ENCODE measurements at regions not wholly inside any gene's neighbourhood (a gene's known extent, or its start where the extent isn't known, plus 50 kb on each side); places are given as distances from the start of the nearest gene placed in this dataset.

DNA sequence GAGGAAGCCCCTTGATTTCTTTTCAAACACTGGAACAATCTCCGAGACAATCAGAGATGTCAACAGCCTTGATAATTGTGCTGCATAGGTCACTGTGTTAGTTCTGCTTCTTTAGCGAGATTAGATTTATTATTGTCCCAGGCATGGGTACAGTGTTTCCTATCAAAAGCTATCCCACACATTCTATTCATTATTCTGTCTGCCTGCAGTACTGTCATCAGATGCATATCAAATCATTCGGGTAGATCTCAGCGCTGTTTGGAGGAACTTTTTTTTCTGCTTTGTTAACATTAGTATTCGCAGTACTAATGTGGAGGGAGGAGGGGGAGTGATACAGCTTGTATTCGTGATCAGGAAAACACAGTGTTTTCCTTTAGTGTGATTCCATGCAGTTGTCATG, 208.0 kb downstream of the C11orf91 start:
- no peak overlapping the region for H3K9ac ChIP-seq
- no peaks in the 10 kb centered on the region for H3K4me1 ChIP-seq (ENCODE audit: low read depth, poor library complexity, severe bottlenecking)

DNA sequence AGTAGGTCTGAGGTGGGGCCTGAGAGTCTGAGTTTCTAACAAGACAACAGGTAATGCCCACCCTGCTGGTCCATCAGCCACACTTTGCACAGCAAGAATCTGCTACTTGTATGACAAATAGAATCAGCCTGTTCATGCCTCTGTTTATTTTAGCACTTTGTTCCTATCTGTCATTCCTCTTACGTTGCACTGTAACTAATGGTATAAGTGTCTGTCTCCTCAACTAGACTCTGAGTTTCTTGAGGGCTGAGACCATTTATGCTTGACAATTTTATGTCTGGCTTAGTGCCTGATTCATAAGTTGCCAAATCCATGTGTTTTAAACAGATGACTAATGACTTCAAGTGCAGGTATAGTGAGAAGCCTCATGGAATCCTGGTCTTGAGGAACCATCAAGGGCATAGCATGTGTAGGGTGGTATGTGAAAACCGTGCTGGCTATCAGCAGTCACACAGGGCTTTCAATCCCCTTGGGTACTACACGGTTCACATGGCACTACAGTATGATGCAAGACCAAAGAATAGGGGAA, 209.7 kb downstream of the C11orf91 start:
- Histone ChIP-seq H3K79me2 (ENCODE audit: insufficient read depth, low read depth) (no peaks in the 10 kb centered on the region), H3K4me3 (IDR thresholded peaks at IDR 0.05; ENCODE audit: insufficient read depth, low read depth, low read length) (no peak overlapping the region), H4K20me1 (ENCODE audit: insufficient read depth) (no peaks in the 10 kb centered on the region), H3K27ac (no peak overlapping the region), H3K9ac (no peak overlapping the region), H3K4me2 (no peak overlapping the region), H3K27me3 (ENCODE audit: insufficient read depth, low read depth) (no peaks in the 10 kb centered on the region), H3K4me1 (ENCODE audit: low read depth, poor library complexity, severe bottlenecking) (no peaks in the 10 kb centered on the region), H3K36me3 (ENCODE audit: insufficient read depth) (no peaks in the 10 kb centered on the region), H2AFZ (ENCODE audit: low read depth) (no peak overlapping the region)
- TF ChIP-seq, protein P1, sequence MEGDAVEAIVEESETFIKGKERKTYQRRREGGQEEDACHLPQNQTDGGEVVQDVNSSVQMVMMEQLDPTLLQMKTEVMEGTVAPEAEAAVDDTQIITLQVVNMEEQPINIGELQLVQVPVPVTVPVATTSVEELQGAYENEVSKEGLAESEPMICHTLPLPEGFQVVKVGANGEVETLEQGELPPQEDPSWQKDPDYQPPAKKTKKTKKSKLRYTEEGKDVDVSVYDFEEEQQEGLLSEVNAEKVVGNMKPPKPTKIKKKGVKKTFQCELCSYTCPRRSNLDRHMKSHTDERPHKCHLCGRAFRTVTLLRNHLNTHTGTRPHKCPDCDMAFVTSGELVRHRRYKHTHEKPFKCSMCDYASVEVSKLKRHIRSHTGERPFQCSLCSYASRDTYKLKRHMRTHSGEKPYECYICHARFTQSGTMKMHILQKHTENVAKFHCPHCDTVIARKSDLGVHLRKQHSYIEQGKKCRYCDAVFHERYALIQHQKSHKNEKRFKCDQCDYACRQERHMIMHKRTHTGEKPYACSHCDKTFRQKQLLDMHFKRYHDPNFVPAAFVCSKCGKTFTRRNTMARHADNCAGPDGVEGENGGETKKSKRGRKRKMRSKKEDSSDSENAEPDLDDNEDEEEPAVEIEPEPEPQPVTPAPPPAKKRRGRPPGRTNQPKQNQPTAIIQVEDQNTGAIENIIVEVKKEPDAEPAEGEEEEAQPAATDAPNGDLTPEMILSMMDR (conservative IDR thresholded peaks at IDR 0.05; ENCODE audit: low read depth, low read length), result no peak

More for the DNA sequence above, 208.0 kb downstream of the C11orf91 start:
- Histone ChIP-seq H3K27me3 (ENCODE audit: insufficient read depth, low read depth) (no peaks in the 10 kb centered on the region), H3K4me2 (no peak overlapping the region), H3K36me3 (ENCODE audit: insufficient read depth) (no peaks in the 10 kb centered on the region), H2AFZ (ENCODE audit: low read depth) (no peak overlapping the region), H3K79me2 (ENCODE audit: insufficient read depth, low read depth) (no peaks in the 10 kb centered on the region), H4K20me1 (ENCODE audit: insufficient read depth) (no peaks in the 10 kb centered on the region), H3K4me3 (IDR thresholded peaks at IDR 0.05; ENCODE audit: insufficient read depth, low read depth, low read length) (no peak overlapping the region), H3K27ac (no peak overlapping the region)
- TF ChIP-seq, protein P1 (conservative IDR thresholded peaks at IDR 0.05; ENCODE audit: low read depth, low read length), result no peak

DNA sequence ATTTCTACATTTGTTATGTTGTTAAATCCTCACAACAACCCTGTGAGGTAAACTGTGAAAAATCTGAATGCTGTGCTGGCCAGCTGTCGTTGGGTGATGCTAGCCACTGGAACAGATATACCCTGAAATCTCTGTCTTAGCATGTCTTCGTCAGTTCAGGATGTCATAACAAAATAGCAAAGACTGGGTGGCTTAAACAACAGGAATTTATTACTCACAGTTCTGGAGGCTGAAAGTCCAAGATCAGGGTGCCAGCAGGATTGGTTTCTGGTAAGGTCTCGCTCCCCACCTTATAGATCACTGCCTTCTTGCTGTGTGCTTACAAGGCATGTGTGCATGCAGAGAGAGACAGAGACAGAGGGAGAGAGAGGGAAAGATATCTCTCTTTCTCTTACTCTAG, 211.7 kb downstream of the C11orf91 start:
- no peaks in the 10 kb centered on the region for H4K20me1 ChIP-seq (ENCODE audit: insufficient read depth)
- no peak overlapping the region for H3K9ac ChIP-seq
- no peaks in the 10 kb centered on the region for H3K79me2 ChIP-seq (ENCODE audit: insufficient read depth, low read depth)
- H2AFZ ChIP-seq (ENCODE audit: low read depth), result no peak overlapping the region
- H3K4me1 ChIP-seq (ENCODE audit: low read depth, poor library complexity, severe bottlenecking), result no peaks in the 10 kb centered on the region
- TF ChIP-seq, protein P1 (conservative IDR thresholded peaks at IDR 0.05; ENCODE audit: low read depth, low read length), result no peak
- no peak overlapping the region for H3K4me2 ChIP-seq
- H3K36me3 ChIP-seq (ENCODE audit: insufficient read depth), result no peaks in the 10 kb centered on the region
- no peak overlapping the region for H3K27ac ChIP-seq
- no peak overlapping the region for H3K4me3 ChIP-seq (IDR thresholded peaks at IDR 0.05; ENCODE audit: insufficient read depth, low read depth, low read length)
- no peaks in the 10 kb centered on the region for H3K27me3 ChIP-seq (ENCODE audit: insufficient read depth, low read depth)

- Histone ChIP-seq H3K4me3 (IDR thresholded peaks at IDR 0.05; ENCODE audit: insufficient read depth, low read depth, low read length) (no peak overlapping the region), H3K27me3 (ENCODE audit: insufficient read depth, low read depth) (no peaks in the 10 kb centered on the region), H3K4me2 (no peak overlapping the region; the same call in 1 of the 2 replicates), H2AFZ (ENCODE audit: low read depth) (no peak overlapping the region), H3K4me1 (ENCODE audit: low read depth, poor library complexity, severe bottlenecking) (peaks cover 57% of the 10 kb centered on the region), H3K79me2 (ENCODE audit: insufficient read depth, low read depth) (no peaks in the 10 kb centered on the region), H3K36me3 (ENCODE audit: insufficient read depth) (no peaks in the 10 kb centered on the region), H3K27ac (no peak overlapping the region), H3K9ac (no peak overlapping the region), H4K20me1 (ENCODE audit: insufficient read depth) (no peaks in the 10 kb centered on the region)
- TF ChIP-seq, protein P1 (conservative IDR thresholded peaks at IDR 0.05; ENCODE audit: low read depth, low read length), result no peak
Observed at GRCh38 chr11:33480626-33481025, 220.0 kb downstream of the C11orf91 start.
